ENCODE measurements at regions not wholly inside any gene's neighbourhood (a gene's known extent, or its start where the extent isn't known, plus 50 kb on each side); places are given as distances from the start of the nearest gene placed in this dataset.
"Not testable (repeated sequence)": the region's sequence is repeated elsewhere in the genome, so short reads cannot be mapped to it uniquely, and the experiment has no call there.

DNA sequence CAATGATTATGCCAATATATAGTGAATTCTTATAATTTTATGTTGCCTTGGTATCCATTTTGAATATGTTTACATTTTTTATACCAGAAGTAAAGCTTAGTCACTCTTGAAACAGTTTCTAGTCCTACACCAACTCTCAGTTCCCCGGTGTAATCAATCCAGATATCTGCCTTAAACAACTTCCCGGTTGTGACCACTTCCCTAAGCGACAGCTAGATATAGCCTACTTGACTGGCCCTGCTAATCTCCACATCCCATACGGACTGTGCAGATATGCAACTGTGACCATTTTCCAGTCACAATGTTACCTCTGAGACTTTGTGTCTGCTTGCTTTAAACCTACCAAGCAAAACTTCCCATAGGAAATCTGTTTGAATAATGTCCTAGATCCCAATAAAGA is 1551.5 kb upstream of the SEL1L start:
- TF ChIP-seq CTCF (IDR thresholded peaks at IDR 0.05), result no peak
- H3K4me1 ChIP-seq, result no peaks in the 10 kb centered on the region
- 75% methylated on average over 4 of the region's 4 CpGs for WGBS, 2 donors
- no peak for DNase-seq
- no peak for FAIRE-seq
- H3K27me3 ChIP-seq, result no peaks in the 10 kb centered on the region
- ATAC-seq, result no peak
- no peaks in the 10 kb centered on the region for H3K36me3 ChIP-seq
- H3K9me3 ChIP-seq, result no peaks in the 10 kb centered on the region
- intact Hi-C loops (cut with DNase I), result no loop called here
- H3K27ac ChIP-seq, result no peak overlapping the region
- H3K4me3 ChIP-seq, result no peak overlapping the region

- FAIRE-seq (no peak), ATAC-seq (no peak), DNase-seq (no peak)
- Histone ChIP-seq H3K4me3 (no peak overlapping the region), H3K4me1 (no peaks in the 10 kb centered on the region), H3K9me3 (no peaks in the 10 kb centered on the region), H3K27me3 (no peaks in the 10 kb centered on the region), H3K27ac (no peak overlapping the region), H3K36me3 (no peaks in the 10 kb centered on the region)
- 31 to 32% methylated on average over 1 of the region's 1 CpG for WGBS, 2 donors
- TF ChIP-seq CTCF (IDR thresholded peaks at IDR 0.05), result no peak
- intact Hi-C loops (cut with DNase I), result no loop called here
These were observed 1552.1 kb upstream of the SEL1L start for GRCh38 chr14:83085725-83086124.

DNA sequence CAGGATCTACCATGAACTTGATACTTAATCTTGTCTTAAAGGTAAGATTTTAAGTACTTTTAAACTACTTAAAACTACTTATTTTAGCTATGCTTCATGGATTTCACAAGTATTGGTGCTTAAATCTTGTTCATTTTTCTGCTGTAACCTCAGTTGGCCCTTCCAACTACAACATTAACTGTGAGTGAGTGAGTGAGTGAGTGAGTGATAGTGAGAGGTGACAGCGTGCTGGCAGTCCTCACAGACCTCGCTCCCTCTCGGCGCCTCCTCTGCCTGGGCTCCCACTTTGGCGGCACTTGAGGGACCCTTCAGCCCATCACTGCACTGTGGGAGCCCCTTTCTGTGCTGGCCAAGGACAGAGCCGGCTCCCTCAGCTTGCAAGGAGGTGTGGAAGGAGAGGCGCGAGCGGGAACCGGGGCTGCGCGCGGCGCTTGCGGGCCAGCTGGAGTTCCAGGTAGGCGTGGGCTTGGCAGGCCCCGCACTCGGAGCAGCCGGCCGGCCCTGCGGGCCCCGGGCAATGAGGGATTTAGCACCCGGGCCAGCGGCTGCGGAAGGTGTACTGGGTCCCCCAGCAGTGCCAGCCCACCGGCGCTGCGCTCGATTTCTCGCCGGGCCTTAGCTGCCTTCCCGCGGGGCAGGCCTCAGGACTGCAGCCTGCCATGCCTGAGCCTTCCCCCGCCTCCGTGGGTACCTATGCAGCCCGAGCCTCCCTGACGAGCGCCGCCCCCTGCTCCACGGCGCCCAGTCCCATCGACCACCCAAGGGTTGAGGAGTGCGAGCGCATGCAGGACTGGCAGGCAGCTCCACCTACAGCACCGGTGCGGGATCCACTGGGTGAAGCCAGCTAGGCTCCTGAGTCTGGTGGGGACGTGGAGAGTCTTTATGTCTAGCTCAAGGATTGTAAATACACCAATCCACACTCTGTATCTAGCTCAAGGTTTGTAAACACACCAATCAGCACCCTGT is 1558.6 kb upstream of the SEL1L start:
- H3K9me3 ChIP-seq; ATAC-seq; FAIRE-seq; H3K27ac ChIP-seq; H3K36me3 ChIP-seq; H3K4me1 ChIP-seq; intact Hi-C loops (cut with DNase I); H3K27me3 ChIP-seq: not testable (repeated sequence)
- peak overlapping the region in 1 of 4 donors; percentile 13 for H3K4me3 ChIP-seq
- WGBS, 2 donors, result 37 to 63% methylated on average over 32 to 47 of the region's 47 CpGs
- peak in 3 of 6 donors; percentile 11 to 53 (median 48) for DNase-seq

DNA sequence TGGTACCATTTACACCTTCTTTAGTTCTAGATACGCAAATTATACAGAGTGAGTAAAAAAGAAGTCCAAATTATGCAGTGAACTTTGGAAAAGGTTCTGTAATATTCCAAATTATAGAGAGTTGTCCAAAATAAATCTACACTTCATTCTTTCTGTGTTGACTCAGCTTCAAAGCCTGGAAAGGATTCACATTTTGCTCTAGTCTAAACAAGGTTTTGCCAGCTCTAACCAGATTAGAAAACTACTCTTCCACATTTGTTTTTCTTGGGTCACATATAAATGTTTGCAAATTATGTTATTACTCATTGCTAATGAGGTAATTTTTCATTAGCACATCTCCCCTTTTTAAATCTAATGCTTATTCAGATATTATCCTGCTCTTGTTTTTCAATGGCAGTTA is 1562.4 kb upstream of the SEL1L start:
- DNase-seq (no peak), ATAC-seq (no peak), FAIRE-seq (no peak)
- 68 to 84% methylated on average over 1 of the region's 1 CpG for WGBS, 2 donors
- intact Hi-C loops (cut with DNase I), result no loop called here
- no peak overlapping the region for H3K27ac ChIP-seq
- no peaks in the 10 kb centered on the region for H3K4me1 ChIP-seq
- TF ChIP-seq CTCF (IDR thresholded peaks at IDR 0.05), result no peak
- H3K4me3 ChIP-seq, result no peak overlapping the region
- no peaks in the 10 kb centered on the region for H3K9me3 ChIP-seq
- peaks cover 0 to under 1% (median 0%) of the 10 kb centered on the region in 4 donors for H3K27me3 ChIP-seq
- H3K36me3 ChIP-seq, result no peaks in the 10 kb centered on the region

DNA sequence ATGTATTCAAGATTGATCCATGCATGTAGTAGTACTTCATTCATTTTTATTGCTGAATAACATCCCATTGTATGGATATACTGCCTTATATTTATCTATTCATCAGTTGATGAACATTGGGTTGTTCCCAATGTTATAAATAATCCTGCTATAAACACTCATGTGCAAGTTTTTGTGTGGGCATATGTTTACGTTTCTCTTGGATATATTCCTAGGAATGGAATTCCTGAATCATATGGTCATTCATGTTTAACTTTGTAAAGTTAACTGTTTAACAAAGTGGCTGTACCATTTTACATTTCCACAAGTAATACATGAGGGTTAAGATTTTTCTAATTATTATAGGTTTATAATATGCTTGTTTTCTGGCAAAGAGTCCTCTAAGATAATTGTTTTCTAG is 1568.2 kb upstream of the SEL1L start:
- intact Hi-C loops (cut with DNase I), result no loop called here
- Histone ChIP-seq H3K27ac (no peak overlapping the region), H3K9me3 (no peaks in the 10 kb centered on the region), H3K4me1 (no peaks in the 10 kb centered on the region), H3K4me3 (no peak overlapping the region), H3K36me3 (no peaks in the 10 kb centered on the region), H3K27me3 (no peaks in the 10 kb centered on the region)
- FAIRE-seq, result no peak
- 65 to 86% methylated on average over 1 of the region's 1 CpG for WGBS, 2 donors
- no peak for TF ChIP-seq CTCF (IDR thresholded peaks at IDR 0.05)
- no peak for ATAC-seq
- DNase-seq, result no peak
